ENCODE measurements at regions not wholly inside any gene's neighbourhood (a gene's known extent, or its start where the extent isn't known, plus 50 kb on each side); places are given as distances from the start of the nearest gene placed in this dataset.

DNA sequence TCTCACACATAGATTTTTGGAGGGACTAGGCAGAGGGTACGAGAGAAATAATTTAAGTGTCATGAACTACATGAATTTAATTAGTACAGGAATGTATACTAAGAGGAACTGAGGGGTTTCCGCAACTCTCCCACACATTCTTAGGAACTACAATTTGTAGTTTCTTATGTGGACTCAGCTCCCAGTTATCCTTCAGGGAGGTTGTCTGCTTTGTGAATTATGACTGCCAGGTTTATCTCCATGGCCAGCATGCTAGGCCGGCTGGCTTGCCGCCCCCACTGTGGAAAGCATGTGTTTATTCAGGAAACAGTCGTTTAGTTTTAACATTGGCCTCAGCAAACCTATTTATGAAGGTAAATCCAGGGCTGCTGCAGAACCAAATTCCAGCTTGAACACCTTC, 415.0 kb downstream of the KCTD16 start:
- Mint-ChIP-seq H3K9me3 (no peaks in the 10 kb centered on the region), H3K36me3 (no peaks in the 10 kb centered on the region), H3K27me3 (no peaks in the 10 kb centered on the region), H3K27ac (no peak overlapping the region), H3K4me3 (no peak overlapping the region), H3K4me1 (ENCODE audit: unreplicated experiment) (peaks cover 23% of the 10 kb centered on the region)
- TF ChIP-seq CTCF (conservative IDR thresholded peaks at IDR 0.05): no peak
- no peak for DNase-seq (ENCODE audit: extremely low spot score, unreplicated experiment)

DNA sequence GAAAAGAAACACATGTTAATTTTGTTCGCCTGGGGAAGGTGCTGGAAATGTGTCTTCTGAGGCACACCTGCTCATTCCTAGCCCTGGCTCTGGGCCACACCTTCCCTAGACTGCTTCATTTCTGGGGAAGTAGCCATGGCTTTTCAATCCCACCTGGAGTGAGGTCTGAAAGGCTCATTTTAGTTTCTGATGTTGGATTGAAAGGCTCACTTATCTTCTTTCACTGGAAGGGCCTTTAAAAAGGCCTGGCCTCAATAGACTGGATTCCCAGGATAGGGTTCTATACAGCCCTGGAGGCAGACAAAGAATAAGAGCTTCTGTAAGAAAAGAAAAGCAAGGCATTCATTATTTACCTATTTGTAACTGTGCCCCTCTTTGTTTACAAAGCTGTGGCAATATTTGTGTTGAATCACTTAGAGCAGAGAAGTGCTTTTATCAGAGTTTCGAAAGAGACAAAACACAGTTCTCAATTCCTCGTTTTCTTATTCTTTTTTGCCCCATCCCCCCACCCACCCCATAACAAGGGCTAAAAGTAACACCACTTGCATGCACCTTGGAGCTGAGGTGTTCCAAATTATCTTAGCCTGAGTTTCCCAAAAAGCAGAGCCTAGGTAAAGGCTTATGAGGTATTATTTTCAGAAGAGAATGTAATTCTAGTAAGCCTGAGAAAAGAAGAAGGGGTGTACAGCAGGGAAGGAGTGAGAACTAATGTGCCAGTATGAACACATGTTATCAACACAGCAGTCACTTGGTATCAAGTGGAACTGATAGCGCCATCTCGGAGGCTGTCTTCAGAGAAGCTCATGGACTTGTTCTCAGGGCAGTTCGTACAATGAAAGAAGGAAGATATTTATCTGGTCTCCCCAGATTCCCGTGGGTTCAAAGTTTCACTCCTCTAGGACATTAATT, 413.1 kb downstream of the KCTD16 start:
- Mint-ChIP-seq H3K4me1 (ENCODE audit: unreplicated experiment) (peaks cover 23% of the 10 kb centered on the region), H3K27ac (no peak overlapping the region)
- no peak for TF ChIP-seq CTCF (conservative IDR thresholded peaks at IDR 0.05)

DNA sequence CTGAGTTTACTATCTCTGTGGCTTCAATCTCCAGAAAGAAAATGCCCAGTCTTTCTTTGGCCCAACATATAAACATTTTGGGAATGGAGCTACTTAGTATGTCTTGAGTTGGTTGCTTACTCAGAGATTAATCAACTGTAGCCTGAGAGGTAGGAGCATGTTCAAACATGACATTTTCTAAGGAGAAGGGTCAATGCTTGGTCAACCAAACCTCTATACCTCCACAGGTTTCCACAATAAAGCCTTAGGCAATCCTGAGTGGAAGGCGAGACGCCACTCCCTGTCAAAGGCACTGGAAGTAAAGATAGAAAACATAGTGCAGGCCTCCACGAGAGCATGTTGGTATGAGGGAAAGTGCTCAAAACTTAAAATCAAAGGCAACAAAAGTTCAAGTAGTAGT, 411.4 kb downstream of the KCTD16 start:
- TF ChIP-seq CTCF (conservative IDR thresholded peaks at IDR 0.05): no peak
- H3K9me3 Mint-ChIP-seq: no peaks in the 10 kb centered on the region
- no peak overlapping the region for H3K27ac Mint-ChIP-seq
- no peak for DNase-seq (ENCODE audit: extremely low spot score, unreplicated experiment)
- H3K4me1 Mint-ChIP-seq (ENCODE audit: unreplicated experiment): peaks cover 23% of the 10 kb centered on the region
- no peaks in the 10 kb centered on the region for H3K36me3 Mint-ChIP-seq
- H3K4me3 Mint-ChIP-seq: no peak overlapping the region
- H3K27me3 Mint-ChIP-seq: no peaks in the 10 kb centered on the region

More for the DNA sequence above, 413.1 kb downstream of the KCTD16 start:
- Mint-ChIP-seq H3K9me3 (no peaks in the 10 kb centered on the region), H3K27me3 (no peaks in the 10 kb centered on the region), H3K36me3 (no peaks in the 10 kb centered on the region), H3K4me3 (no peak overlapping the region)
- DNase-seq (ENCODE audit: extremely low spot score, unreplicated experiment): no peak

- Mint-ChIP-seq H3K27me3 (no peaks in the 10 kb centered on the region), H3K36me3 (no peaks in the 10 kb centered on the region), H3K4me3 (no peak overlapping the region), H3K27ac (no peak overlapping the region), H3K9me3 (no peaks in the 10 kb centered on the region), H3K4me1 (ENCODE audit: unreplicated experiment) (peaks cover 23% of the 10 kb centered on the region)
- DNase-seq (ENCODE audit: extremely low spot score, unreplicated experiment): no peak
- no peak for TF ChIP-seq CTCF (conservative IDR thresholded peaks at IDR 0.05)
Observed at GRCh38 chr5:144581044-144581443, 410.4 kb downstream of the KCTD16 start.

GRCh38 chr5:144577676-144578075, 407.0 kb downstream of the KCTD16 start:
- H3K4me3 Mint-ChIP-seq: no peak overlapping the region
- H3K27me3 Mint-ChIP-seq: no peaks in the 10 kb centered on the region

More at GRCh38 chr5:144577676-144578075, 407.0 kb downstream of the KCTD16 start:
- peaks cover 4% of the 10 kb centered on the region for H3K4me1 Mint-ChIP-seq (ENCODE audit: unreplicated experiment)
- no peak for DNase-seq (ENCODE audit: extremely low spot score, unreplicated experiment)
- TF ChIP-seq CTCF (conservative IDR thresholded peaks at IDR 0.05): no peak
- no peaks in the 10 kb centered on the region for H3K9me3 Mint-ChIP-seq
- H3K36me3 Mint-ChIP-seq: no peaks in the 10 kb centered on the region
- no peak overlapping the region for H3K27ac Mint-ChIP-seq
